HEK293 (cell line): ENCODE measurements at regions not wholly inside any gene's neighbourhood (a gene's known extent, or its start where the extent isn't known, plus 50 kb on each side); places are given as distances from the start of the nearest gene placed in this dataset.

Experiments
- ZBTB17 ChIP-seq: fragments of 450-650 bp; formaldehyde crosslinking; IDR thresholded peaks from 2 replicates; pipeline ENCODE4 v1.5.1; 2016; ENCODE audit warnings: missing biosample characterization, missing genetic modification characterization
- ZFP41 ChIP-seq: fragments of 450-650 bp; formaldehyde crosslinking; IDR thresholded peaks from 2 replicates; pipeline ENCODE4 v1.5.1; 2016; ENCODE audit warnings: missing biosample characterization, missing genetic modification characterization, borderline replicate concordance
- ZNF10 ChIP-seq: fragments of 450-650 bp; formaldehyde crosslinking; IDR thresholded peaks from 2 replicates; pipeline ENCODE4 v1.5.1; 2017; ENCODE audit warnings: missing biosample characterization, missing genetic modification characterization
- ZNF214 ChIP-seq: fragments of 450-650 bp; formaldehyde crosslinking; IDR thresholded peaks from 2 replicates; pipeline ENCODE4 v1.5.1; 2017; ENCODE audit warnings: missing biosample characterization, mild to moderate bottlenecking, missing genetic modification characterization, borderline replicate concordance
- ZNF274 ChIP-seq, 2 experiments: fragments of 200-500 bp in 1 of 2; fragments of 450-650 bp in 1 of 2; sonication (Bioruptor generic) in 1 of 2; formaldehyde crosslinking in 1 of 2; IDR thresholded peaks; 2 replicates each; pipeline versions ENCODE4 v1.5.1 to v1.6.1; 2014 to 2016; ENCODE audit warnings: borderline replicate concordance in 1 of 2, inconsistent platforms in 1 of 2, low read length in 1 of 2, missing biosample characterization in 1 of 2, missing genetic modification characterization in 1 of 2
- ZNF366 ChIP-seq: fragments of 450-650 bp; formaldehyde crosslinking; conservative IDR thresholded peaks from 2 replicates; pipeline ENCODE4 v1.5.1; 2016; ENCODE audit warnings: missing biosample characterization, missing genetic modification characterization
- ZNF416 ChIP-seq: fragments of 450-650 bp; formaldehyde crosslinking; IDR thresholded peaks from 2 replicates; pipeline ENCODE4 v1.5.1; 2016; ENCODE audit warnings: missing biosample characterization, missing genetic modification characterization
- ZNF501 ChIP-seq: fragments of 450-650 bp; formaldehyde crosslinking; IDR thresholded peaks from 2 replicates; pipeline ENCODE4 v1.5.1; 2016; ENCODE audit warnings: missing biosample characterization, missing genetic modification characterization
- ZNF629 ChIP-seq: fragments of 450-650 bp; formaldehyde crosslinking; IDR thresholded peaks from 2 replicates; pipeline ENCODE4 v1.5.1; 2017; ENCODE audit warnings: missing biosample characterization, missing genetic modification characterization
- ZNF658 ChIP-seq: fragments of 450-650 bp; formaldehyde crosslinking; IDR thresholded peaks from 2 replicates; pipeline ENCODE4; 2016; ENCODE audit warnings: missing biosample characterization, missing genetic modification characterization
- ZNF670 ChIP-seq: fragments of 450-650 bp; formaldehyde crosslinking; IDR thresholded peaks from 2 replicates; pipeline ENCODE4 v1.5.1; 2016; ENCODE audit warnings: missing biosample characterization, missing genetic modification characterization, low read depth
- TF ChIP-seq, protein P1 (sequence below): fragments of 450-650 bp; formaldehyde crosslinking; IDR thresholded peaks from 2 replicates; pipeline ENCODE4 v1.5.1; 2016; ENCODE audit warnings: missing biosample characterization, missing genetic modification characterization
- TF ChIP-seq, protein P2 (sequence below): fragments of 450-650 bp; formaldehyde crosslinking; IDR thresholded peaks from 2 replicates; pipeline ENCODE4 v1.5.1; 2016; ENCODE audit warnings: missing biosample characterization, missing genetic modification characterization

DNA sequence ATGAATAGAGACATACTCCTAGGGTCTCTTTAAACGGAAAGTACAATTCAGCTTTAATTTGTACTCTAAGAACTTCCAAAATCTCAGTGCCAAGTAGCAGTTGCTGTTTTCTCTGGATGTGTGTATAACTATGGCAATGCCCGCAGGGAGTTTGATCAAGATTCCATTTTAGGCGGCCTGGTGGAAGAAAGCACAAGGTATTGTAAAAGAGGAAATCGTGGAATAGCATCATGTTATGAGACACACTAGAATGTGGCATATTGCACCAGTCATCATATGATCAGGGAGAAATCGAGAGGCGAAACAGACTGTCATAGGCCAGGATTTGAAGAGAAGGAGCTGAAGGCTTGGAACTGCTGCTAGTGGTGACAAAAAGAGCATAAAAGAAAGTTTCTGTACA is 316.2 kb upstream of the FMN2 start:
- TF ChIP-seq, protein P1, sequence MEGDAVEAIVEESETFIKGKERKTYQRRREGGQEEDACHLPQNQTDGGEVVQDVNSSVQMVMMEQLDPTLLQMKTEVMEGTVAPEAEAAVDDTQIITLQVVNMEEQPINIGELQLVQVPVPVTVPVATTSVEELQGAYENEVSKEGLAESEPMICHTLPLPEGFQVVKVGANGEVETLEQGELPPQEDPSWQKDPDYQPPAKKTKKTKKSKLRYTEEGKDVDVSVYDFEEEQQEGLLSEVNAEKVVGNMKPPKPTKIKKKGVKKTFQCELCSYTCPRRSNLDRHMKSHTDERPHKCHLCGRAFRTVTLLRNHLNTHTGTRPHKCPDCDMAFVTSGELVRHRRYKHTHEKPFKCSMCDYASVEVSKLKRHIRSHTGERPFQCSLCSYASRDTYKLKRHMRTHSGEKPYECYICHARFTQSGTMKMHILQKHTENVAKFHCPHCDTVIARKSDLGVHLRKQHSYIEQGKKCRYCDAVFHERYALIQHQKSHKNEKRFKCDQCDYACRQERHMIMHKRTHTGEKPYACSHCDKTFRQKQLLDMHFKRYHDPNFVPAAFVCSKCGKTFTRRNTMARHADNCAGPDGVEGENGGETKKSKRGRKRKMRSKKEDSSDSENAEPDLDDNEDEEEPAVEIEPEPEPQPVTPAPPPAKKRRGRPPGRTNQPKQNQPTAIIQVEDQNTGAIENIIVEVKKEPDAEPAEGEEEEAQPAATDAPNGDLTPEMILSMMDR (tag by site-specific recombination): no peak
- no peak for TF ChIP-seq ZNF670 (tag by site-specific recombination)
- no peak for TF ChIP-seq ZNF274 (IDR thresholded peaks at IDR 0.05; ENCODE audit: low read length)
- no peak for TF ChIP-seq ZNF274 (tag by site-specific recombination; IDR thresholded peaks at IDR 0.05; ENCODE audit: borderline replicate concordance)
- no peak for TF ChIP-seq ZNF501 (tag by site-specific recombination)
- TF ChIP-seq ZBTB17 (tag by site-specific recombination): no peak
- no peak for TF ChIP-seq ZNF416 (tag by site-specific recombination)
- TF ChIP-seq ZNF10: no peak
- no peak for TF ChIP-seq ZNF214 (tag by site-specific recombination)
- TF ChIP-seq ZNF366 (tag by site-specific recombination): no peak
- TF ChIP-seq ZFP41: no peak
- no peak for TF ChIP-seq ZNF658 (tag by site-specific recombination)
- TF ChIP-seq ZNF629 (tag by site-specific recombination): no peak
- TF ChIP-seq, protein P2, sequence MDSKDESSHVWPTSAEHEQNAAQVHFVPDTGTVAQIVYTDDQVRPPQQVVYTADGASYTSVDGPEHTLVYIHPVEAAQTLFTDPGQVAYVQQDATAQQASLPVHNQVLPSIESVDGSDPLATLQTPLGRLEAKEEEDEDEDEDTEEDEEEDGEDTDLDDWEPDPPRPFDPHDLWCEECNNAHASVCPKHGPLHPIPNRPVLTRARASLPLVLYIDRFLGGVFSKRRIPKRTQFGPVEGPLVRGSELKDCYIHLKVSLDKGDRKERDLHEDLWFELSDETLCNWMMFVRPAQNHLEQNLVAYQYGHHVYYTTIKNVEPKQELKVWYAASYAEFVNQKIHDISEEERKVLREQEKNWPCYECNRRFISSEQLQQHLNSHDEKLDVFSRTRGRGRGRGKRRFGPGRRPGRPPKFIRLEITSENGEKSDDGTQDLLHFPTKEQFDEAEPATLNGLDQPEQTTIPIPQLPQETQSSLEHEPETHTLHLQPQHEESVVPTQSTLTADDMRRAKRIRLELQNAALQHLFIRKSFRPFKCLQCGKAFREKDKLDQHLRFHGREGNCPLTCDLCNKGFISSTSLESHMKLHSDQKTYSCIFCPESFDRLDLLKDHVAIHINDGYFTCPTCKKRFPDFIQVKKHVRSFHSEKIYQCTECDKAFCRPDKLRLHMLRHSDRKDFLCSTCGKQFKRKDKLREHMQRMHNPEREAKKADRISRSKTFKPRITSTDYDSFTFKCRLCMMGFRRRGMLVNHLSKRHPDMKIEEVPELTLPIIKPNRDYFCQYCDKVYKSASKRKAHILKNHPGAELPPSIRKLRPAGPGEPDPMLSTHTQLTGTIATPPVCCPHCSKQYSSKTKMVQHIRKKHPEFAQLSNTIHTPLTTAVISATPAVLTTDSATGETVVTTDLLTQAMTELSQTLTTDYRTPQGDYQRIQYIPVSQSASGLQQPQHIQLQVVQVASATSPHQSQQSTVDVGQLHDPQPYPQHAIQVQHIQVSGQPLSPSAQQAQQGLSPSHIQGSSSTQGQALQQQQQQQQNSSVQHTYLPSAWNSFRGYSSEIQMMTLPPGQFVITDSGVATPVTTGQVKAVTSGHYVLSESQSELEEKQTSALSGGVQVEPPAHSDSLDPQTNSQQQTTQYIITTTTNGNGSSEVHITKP: no peak
